Fibroblast of pulmonary artery (primary cell): ENCODE measurements at regions not wholly inside any gene's neighbourhood (a gene's known extent, or its start where the extent isn't known, plus 50 kb on each side); places are given as distances from the start of the nearest gene placed in this dataset.

ENCODE experiments used
- DNase-seq: peaks from one replicate; pipeline ENCODE4 v3.0.0-alpha.2; 2010; ENCODE audit warnings: low read depth
- H3K4me3 ChIP-seq: replicated peaks from 2 replicates; pipeline ENCODE4 v1.5.1; 2011; ENCODE audit warnings: low read depth, mild to moderate bottlenecking, control low read depth, low read length, moderate library complexity
- TF ChIP-seq, protein P1 (sequence below): IDR thresholded peaks from 2 replicates; pipeline ENCODE4 v1.5.1; 2011; ENCODE audit warnings: mild to moderate bottlenecking, control low read depth, low read length, inconsistent platforms; ENCODE audit errors: missing control alignments

DNA sequence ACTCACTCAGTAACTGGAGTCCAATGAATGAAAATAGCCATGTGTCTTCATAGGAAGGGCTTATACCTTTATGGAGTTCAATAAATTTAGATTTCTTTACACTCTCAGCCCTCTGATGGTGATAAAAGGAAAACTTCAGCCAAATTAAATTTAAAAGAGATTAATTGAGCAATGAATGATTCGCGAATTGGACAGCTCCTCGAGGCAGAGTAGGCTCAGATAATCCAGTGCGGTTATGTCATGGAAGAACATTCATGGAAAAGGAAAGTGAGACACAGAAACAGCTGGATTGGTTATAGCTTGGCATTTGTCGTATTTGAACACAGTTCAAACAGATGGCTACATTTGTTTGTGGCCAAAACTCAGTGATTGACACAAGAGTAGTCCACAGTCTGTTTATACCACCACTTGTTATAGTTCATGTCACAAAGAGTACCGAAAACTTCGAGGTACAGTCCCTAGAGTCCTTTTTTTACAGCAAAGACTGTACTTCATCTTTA lies 54.6 kb upstream of the TACR3 start:
- TF ChIP-seq, protein P1, sequence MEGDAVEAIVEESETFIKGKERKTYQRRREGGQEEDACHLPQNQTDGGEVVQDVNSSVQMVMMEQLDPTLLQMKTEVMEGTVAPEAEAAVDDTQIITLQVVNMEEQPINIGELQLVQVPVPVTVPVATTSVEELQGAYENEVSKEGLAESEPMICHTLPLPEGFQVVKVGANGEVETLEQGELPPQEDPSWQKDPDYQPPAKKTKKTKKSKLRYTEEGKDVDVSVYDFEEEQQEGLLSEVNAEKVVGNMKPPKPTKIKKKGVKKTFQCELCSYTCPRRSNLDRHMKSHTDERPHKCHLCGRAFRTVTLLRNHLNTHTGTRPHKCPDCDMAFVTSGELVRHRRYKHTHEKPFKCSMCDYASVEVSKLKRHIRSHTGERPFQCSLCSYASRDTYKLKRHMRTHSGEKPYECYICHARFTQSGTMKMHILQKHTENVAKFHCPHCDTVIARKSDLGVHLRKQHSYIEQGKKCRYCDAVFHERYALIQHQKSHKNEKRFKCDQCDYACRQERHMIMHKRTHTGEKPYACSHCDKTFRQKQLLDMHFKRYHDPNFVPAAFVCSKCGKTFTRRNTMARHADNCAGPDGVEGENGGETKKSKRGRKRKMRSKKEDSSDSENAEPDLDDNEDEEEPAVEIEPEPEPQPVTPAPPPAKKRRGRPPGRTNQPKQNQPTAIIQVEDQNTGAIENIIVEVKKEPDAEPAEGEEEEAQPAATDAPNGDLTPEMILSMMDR = no peak
- DNase-seq = no peak
- H3K4me3 ChIP-seq = no peak overlapping the region

DNA sequence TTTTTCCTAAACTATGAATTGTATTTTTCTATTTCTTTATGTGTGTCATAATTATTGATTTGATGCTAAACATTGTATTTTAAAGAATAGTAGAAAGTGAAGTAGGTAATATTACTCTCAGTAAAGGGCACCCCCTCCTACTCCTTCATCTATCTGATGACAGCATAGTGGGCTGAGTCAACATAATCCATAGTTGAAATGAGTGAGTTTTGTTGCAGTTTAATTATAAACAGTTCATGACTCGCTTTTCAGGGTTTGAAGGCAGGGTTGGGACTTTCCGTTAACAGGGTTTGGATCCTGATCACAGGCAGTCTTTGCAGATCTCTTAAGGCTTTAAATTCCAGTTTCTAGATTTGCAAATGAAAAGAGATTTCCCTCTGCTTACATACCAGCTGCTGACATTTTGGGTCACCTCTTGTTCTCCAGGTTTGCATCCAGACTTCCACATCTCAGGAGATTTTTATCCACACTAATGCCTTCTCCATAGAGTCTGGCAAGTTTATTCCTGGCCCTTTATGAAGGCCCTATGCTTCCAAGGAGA lies 54.0 kb upstream of the TACR3 start:
- TF ChIP-seq, protein P1 = no peak
- DNase-seq = no peak

More for the DNA sequence above, 54.0 kb upstream of the TACR3 start:
- H3K4me3 ChIP-seq = no peak overlapping the region
